ENCODE measurements at regions not wholly inside any gene's neighbourhood (a gene's known extent, or its start where the extent isn't known, plus 50 kb on each side); places are given as distances from the start of the nearest gene placed in this dataset.
"Not testable (repeated sequence)": the region's sequence is repeated elsewhere in the genome, so short reads cannot be mapped to it uniquely, and the experiment has no call there.

- no peak for DNase-seq
Measured at GRCh38 chr11:24408202-24408601, 88.7 kb upstream of the LUZP2 start.

DNA sequence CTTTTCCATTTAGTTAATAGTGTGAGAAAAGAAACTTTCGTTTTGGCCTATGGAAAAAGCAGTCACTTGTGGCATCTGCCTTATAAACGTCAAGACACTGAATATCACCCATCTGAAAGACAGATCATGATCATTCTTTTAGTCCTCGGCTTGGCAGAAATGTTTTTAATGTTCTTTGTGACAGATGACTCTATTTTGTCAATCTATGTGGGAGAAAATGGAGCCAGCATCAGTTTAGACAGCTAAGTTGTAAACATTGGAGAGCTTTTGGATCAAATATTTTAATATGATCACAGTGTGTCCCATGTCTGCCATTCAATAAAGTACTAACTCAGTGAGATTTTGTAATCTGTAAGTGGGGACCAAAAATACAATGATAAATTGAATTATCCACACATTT is 85.1 kb upstream of the LUZP2 start:
- DNase-seq, result no peak

DNA sequence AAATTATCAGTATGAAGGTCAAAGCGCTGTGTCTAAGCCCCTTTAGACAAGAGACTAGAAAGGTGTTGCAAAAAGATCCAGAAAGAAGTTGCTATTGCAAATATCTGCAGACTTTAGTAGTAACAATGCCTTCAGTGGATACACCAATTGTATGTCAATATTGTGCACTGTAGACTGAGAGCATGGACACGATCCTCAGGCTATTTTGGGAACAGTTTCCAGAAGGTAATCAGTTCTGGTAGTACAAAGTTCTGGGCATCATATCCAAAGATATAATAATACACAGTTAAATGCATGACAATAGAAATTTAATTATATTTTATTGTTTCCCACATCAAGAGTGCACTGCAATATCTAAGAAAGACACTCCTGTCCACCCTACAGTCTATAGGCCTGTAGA is 84.1 kb upstream of the LUZP2 start:
- no peak for DNase-seq

GRCh38 chr11:24413391-24413790 is 83.5 kb upstream of the LUZP2 start:
- no peak for DNase-seq

DNA sequence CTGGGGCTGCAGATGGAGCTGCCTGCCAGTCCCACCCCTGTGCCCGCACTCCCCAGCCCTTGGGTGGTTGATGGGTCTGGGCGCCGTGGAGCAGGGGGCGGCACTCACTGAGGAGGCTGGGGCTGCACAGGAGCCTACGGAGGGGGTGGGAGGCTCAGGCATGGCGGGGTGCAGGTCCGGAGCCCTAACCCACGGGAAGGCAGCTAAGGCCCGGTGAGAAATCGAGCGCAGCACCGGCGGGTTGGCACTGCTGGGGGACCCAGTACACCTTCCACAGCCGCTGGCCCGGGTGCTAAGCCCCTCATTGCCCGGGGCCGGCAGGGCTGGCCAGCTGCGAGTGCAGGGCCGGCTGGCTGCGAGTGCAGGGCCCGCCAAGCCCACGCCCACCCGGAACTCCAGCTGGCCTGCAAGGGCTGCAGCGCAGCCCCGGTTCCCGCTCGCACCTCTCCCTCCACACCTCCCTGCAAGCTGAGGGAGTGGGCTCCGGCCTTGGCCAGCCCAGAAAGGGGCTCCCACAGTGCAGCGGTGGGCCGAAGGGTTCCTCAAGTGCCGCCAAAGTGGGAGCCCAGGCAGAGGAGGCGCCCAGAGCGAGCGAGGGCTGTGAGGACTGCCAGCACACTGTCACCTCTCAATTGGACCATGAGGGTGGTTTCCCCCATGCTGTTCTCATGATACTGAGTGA is 80.8 kb upstream of the LUZP2 start:
- DNase-seq, result not testable (repeated sequence)

DNA sequence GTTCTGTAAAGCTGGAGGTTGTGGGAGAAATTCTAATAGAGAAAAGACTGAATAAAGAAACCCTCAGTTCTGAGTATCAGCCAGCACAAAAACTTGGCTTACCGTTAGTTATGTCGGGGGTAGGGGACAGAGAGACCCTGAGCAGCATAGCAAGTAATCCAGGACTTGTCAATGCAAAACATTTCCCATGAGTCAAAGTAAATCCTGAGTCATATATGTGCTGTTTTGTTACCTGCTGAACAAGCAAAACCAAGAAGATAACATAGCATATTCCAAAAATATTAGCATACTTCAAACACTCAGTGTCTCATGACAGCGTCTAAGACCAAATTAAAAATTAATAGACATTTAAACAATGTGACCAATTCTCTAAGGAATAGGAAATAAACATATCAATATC is 75.1 kb upstream of the LUZP2 start:
- no peak for DNase-seq

DNA sequence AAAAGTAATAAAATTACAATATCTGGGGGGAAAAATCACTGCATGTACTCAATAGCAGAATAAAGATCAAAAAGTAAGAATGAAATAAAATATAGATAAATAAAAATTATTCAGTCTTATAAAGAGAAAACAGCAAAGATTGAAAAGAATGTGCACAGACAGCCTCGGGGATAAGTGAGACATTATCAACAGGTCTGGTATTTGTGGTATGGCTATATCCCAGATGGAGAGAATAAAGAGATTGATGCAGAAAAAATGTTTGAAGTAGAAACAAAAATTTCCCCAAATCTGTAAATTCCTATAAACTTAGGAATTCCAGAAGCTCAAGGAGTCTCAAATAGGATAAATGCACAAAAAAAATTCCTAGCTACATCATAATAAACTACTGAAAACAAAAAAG is 74.5 kb upstream of the LUZP2 start:
- DNase-seq, result no peak

DNA sequence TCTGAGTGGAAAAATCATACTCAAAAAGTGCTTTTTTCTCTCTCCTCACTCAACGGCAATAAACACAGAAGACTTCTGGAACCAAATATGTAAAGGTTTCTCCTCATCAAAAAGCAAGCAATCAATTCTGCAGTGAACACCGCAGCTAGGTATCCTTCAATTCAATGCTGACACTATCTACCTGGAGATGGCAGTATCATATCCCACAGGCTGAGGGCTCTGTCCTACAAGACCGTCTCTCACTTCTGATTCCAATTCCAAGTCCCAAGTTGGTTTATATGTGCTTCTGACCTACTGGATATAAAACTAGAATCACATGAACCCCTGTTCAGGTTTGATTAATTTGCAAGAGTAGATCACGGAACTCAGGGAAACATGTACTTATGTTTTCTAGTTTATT is 59.7 kb upstream of the LUZP2 start:
- no peak for DNase-seq

Measured in NCI-H526 (cell line).